Ascending aorta (tissue), 2 donors: ENCODE measurements at regions not wholly inside any gene's neighbourhood (a gene's known extent, or its start where the extent isn't known, plus 50 kb on each side); places are given as distances from the start of the nearest gene placed in this dataset.

Experiments
- DNase-seq, 2 donors: peaks; one replicate each; pipeline ENCODE4 v3.0.0-alpha.2; 2019; ENCODE audit warnings: low spot score in 2 of 2
- H3K27ac ChIP-seq, 2 donors: fragments of 200-600 bp; sonication (generic); one replicate each; pipeline ENCODE4 v1.5.1; 2016 to 2017; ENCODE audit warnings: mild to moderate bottlenecking in 1 of 2
- H3K27me3 ChIP-seq: fragments of 200-600 bp; sonication (generic); one replicate; pipeline ENCODE4 v1.5.1; 2017
- H3K36me3 ChIP-seq, 2 donors: fragments of 200-600 bp; sonication (generic); one replicate each; pipeline ENCODE4 v1.5.1; 2016
- H3K4me1 ChIP-seq, 2 donors: fragments of 200-600 bp; sonication (generic); one replicate each; pipeline ENCODE4 v1.5.1; 2016 to 2017; ENCODE audit warnings: mild to moderate bottlenecking in 1 of 2
- H3K4me3 ChIP-seq, 2 donors: fragments of 200-600 bp; sonication (generic); one replicate each; pipeline ENCODE4 v1.5.1; 2016 to 2017; ENCODE audit warnings: mild to moderate bottlenecking in 1 of 2
- H3K9me3 ChIP-seq, 2 donors: fragments of 200-600 bp; sonication (generic); one replicate each; pipeline ENCODE4 v1.5.1; 2016
- CTCF ChIP-seq, 3 experiments: fragments of 200-600 bp in 2 of 3; fragments of 450-650 bp in 1 of 3; sonication (generic) in 2 of 3; IDR thresholded peaks; one replicate each; pipeline ENCODE4 v1.5.1; 2016 to 2019; ENCODE audit warnings: antibody characterized with exemption in 3 of 3, mild to moderate bottlenecking in 1 of 3, moderate library complexity in 1 of 3
- intact Hi-C: fragments of 100-400 bp; cut with DNase I; formaldehyde crosslinking; loops from one replicate; pipeline ENCODE4 v1.15.1; 2023

DNA sequence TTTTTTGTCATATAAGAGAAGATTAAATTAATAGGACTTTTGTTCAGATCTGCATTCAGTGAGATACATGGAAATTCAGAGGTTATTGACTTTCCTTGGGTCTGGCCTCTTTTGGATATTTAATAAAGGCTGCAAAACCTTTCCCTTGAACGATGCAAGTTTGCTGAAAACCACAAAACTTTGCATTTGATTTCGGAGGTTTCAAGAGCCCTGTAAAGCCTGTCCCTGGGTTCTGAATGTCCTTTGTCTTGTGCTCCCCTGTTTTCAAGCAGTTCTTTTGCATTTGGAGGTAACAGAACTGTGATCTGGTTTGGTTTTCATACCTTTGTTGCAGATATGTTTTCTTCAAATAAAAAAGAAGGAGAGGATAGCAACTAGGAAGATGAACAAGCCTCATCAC, 188.1 kb upstream of the DMRT1 start:
- intact Hi-C loops: no loop called here
- Histone ChIP-seq H3K4me3 (no peak overlapping the region), H3K27me3 (no peaks in the 10 kb centered on the region), H3K9me3 (no peaks in the 10 kb centered on the region), H3K36me3 (no peaks in the 10 kb centered on the region), H3K4me1 (peaks cover 6 to 47% of the 10 kb centered on the region in 2 donors), H3K27ac (peak overlapping the region in 1 of 2 donors; percentile 48)
- no peak for DNase-seq
- no peak for TF ChIP-seq CTCF (IDR thresholded peaks at IDR 0.05)

GRCh38 chr9:653856-654387, 187.6 kb upstream of the DMRT1 start:
- H3K27ac ChIP-seq: no peak overlapping the region

DNA sequence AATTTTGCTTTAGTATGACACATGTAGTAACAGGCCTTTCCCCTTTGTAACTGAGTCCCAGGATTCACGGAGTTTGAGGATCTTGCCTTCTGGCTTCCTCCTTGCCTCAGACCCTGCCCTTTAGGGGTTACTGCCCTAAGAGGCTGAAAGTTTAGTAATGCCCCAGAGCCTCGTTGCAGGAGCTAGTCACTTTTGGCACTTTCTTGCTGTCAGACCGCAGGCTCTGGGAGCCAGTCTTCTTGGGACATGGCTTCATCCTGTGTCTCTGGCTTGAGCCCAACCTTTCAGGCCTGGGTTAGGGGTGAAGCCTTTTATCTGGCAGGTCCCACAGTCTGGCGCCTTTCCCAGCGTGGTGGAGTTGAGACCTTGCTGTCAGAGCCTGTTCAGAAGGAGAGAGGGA, 185.6 kb upstream of the DMRT1 start:
- Histone ChIP-seq H3K4me1 (peaks cover 6 to 30% of the 10 kb centered on the region in 2 donors), H3K9me3 (no peaks in the 10 kb centered on the region), H3K4me3 (no peak overlapping the region), H3K27me3 (no peaks in the 10 kb centered on the region), H3K36me3 (no peaks in the 10 kb centered on the region), H3K27ac (peak overlapping the region; percentile 60 to 84)
- DNase-seq: peak in 1 of 2 donors; percentile 83
- intact Hi-C loops: no loop called here
- no peak for TF ChIP-seq CTCF (IDR thresholded peaks at IDR 0.05)

More at GRCh38 chr9:653856-654387, 187.6 kb upstream of the DMRT1 start:
- Histone ChIP-seq H3K36me3 (no peaks in the 10 kb centered on the region), H3K9me3 (no peaks in the 10 kb centered on the region), H3K4me1 (peaks cover 6 to 42% of the 10 kb centered on the region in 2 donors), H3K27me3 (no peaks in the 10 kb centered on the region), H3K4me3 (no peak overlapping the region)
- TF ChIP-seq CTCF (IDR thresholded peaks at IDR 0.05): no peak
- no peak for DNase-seq
- intact Hi-C loops: no loop called here

- no peak for DNase-seq
- no peak for TF ChIP-seq CTCF (IDR thresholded peaks at IDR 0.05)
- intact Hi-C loops: no loop called here
These were observed 184.4 kb upstream of the DMRT1 start for GRCh38 chr9:656926-657568.

GRCh38 chr9:659286-659685, 182.2 kb upstream of the DMRT1 start:
- H3K4me1 ChIP-seq: peaks cover 6 to 19% of the 10 kb centered on the region in 2 donors
- no peaks in the 10 kb centered on the region for H3K27me3 ChIP-seq
- no peak overlapping the region for H3K27ac ChIP-seq
- H3K4me3 ChIP-seq: no peak overlapping the region
- TF ChIP-seq CTCF (IDR thresholded peaks at IDR 0.05): no peak
- no peak for DNase-seq
- intact Hi-C loops: no loop called here
- H3K36me3 ChIP-seq: no peaks in the 10 kb centered on the region
- no peaks in the 10 kb centered on the region for H3K9me3 ChIP-seq

More at GRCh38 chr9:656926-657568, 184.4 kb upstream of the DMRT1 start:
- H3K36me3 ChIP-seq: no peaks in the 10 kb centered on the region
- H3K4me3 ChIP-seq: no peak overlapping the region
- H3K4me1 ChIP-seq: peaks cover 6 to 23% of the 10 kb centered on the region in 2 donors
- no peaks in the 10 kb centered on the region for H3K27me3 ChIP-seq
- H3K27ac ChIP-seq: peak overlapping the region in 1 of 2 donors; percentile 84
- H3K9me3 ChIP-seq: no peaks in the 10 kb centered on the region
